Gastroesophageal sphincter (tissue), 3 donors: ENCODE measurements at regions not wholly inside any gene's neighbourhood (a gene's known extent, or its start where the extent isn't known, plus 50 kb on each side); places are given as distances from the start of the nearest gene placed in this dataset.
"Not testable (repeated sequence)": the region's sequence is repeated elsewhere in the genome, so short reads cannot be mapped to it uniquely, and the experiment has no call there.

Experiments used
- POLR2A ChIP-seq, 2 donors: fragments of 450-650 bp; IDR thresholded peaks; one replicate each; pipeline ENCODE4 v1.6.1; 2017; ENCODE audit warnings: antibody characterized with exemption in 2 of 2, mild to moderate bottlenecking in 2 of 2, moderate library complexity in 1 of 2
- POLR2AphosphoS5 ChIP-seq: sonication (generic); formaldehyde crosslinking; IDR thresholded peaks from one replicate; pipeline ENCODE4 v1.6.1; 2017; ENCODE audit warnings: antibody characterized with exemption
- TF ChIP-seq, protein P1 (sequence below), 4 experiments: fragments of 200-600 bp in 2 of 4; fragments of 450-650 bp in 2 of 4; sonication (generic) in 1 of 4; IDR thresholded peaks; one replicate each; pipeline ENCODE4 v1.5.1; 2017 to 2019; ENCODE audit warnings: antibody characterized with exemption in 4 of 4, mild to moderate bottlenecking in 2 of 4, moderate library complexity in 2 of 4

DNA sequence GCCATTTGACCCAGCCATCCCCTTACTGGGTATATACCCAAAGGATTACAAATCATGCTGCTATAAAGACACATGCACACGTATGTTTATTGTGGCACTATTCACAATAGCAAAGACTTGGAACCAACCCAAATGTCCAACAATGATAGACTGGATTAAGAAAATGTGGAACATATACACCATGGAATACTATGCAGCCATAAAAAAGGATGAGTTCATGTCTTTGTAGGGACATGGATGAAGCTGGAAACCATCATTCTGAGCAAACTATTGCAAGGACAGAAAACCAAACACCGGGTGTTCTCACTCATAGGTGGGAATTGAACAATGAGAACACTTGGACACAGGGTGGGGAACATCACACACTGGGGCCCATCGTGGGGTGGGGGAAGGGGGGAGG is 172.5 kb upstream of the POGK start:
- TF ChIP-seq, protein P1, sequence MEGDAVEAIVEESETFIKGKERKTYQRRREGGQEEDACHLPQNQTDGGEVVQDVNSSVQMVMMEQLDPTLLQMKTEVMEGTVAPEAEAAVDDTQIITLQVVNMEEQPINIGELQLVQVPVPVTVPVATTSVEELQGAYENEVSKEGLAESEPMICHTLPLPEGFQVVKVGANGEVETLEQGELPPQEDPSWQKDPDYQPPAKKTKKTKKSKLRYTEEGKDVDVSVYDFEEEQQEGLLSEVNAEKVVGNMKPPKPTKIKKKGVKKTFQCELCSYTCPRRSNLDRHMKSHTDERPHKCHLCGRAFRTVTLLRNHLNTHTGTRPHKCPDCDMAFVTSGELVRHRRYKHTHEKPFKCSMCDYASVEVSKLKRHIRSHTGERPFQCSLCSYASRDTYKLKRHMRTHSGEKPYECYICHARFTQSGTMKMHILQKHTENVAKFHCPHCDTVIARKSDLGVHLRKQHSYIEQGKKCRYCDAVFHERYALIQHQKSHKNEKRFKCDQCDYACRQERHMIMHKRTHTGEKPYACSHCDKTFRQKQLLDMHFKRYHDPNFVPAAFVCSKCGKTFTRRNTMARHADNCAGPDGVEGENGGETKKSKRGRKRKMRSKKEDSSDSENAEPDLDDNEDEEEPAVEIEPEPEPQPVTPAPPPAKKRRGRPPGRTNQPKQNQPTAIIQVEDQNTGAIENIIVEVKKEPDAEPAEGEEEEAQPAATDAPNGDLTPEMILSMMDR (IDR thresholded peaks at IDR 0.05) = not testable (repeated sequence)
- not testable (repeated sequence) for TF ChIP-seq POLR2A (IDR thresholded peaks at IDR 0.05); POLR2AphosphoS5
